ENCODE measurements at regions not wholly inside any gene's neighbourhood (a gene's known extent, or its start where the extent isn't known, plus 50 kb on each side); places are given as distances from the start of the nearest gene placed in this dataset.

DNA sequence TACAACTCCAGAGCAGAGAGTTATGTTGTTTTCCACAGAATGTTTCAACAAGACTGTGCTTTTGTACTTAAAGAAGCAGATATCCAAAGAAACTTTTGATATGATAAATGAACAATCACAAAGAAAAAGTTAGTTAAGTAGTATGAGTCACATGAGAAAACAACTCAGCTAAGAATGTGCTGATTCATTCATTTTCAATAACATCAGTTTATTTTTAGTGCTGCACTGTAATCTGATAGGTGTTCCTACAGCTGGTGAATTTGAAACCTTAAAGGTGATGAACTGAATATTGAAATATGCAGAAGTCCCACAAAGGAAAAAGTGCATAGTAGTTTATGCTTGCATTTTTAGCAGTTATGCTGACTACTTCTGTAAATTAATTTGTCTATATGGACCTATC, 180.3 kb upstream of the TENM3 start:
- peak; percentile 41 for DNase-seq

DNA sequence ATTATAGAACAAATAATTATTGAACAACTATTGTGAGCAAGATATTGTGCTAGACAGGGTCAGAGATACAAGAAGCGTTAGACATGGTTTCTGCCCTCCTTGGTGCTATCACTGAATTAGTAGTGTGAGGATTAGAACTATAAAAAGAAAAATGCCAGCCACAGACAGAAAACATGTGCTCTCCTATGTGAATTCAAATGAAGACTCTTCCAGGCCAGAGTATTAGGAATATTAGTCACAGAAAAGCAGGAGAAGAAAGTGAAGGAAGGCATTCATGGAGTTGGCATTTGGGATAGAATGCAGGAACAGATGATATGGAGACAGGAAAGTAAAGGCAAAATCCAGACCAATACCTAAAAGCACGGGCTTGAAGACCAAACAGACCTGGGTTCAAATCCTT, 179.6 kb upstream of the TENM3 start:
- DNase-seq: no peak

DNA sequence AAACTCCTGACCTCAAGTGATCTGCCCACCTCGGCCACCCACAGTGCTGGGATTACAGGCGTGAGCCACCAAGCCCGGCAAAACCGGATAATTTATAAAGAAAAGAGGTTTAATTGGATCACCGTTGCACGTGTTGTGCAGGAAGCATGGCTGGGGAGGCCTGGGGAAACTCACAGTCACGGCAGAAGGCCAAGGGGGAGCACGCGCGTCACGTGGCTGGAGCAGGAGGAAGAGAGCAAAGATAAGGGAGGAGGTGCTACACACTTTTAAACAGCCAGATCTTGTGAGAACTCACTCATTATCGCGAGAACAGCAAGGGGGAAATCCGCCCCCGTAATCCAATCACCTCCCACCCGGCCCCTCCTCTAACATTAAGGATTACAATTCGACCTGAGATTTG, 177.9 kb upstream of the TENM3 start:
- peak; percentile 47 for DNase-seq

DNA sequence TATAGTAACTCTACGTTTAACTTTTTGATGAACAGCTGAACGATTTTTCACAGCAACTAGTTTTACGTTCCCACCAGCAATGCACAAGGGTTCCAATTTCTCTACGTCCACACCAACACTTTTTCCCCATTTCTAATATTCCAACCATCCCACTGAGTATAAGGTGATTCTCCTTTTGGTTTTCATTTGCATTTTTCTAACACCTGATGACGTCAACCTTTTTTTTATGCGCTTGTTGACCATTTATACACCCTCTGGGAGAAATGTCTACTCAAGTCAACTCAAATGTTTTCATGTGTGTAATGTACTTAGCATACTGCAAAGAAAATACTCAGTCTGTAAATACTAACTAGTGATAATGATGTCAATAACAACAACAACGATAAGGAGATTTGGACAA, 177.2 kb upstream of the TENM3 start:
- DNase-seq: no peak

DNA sequence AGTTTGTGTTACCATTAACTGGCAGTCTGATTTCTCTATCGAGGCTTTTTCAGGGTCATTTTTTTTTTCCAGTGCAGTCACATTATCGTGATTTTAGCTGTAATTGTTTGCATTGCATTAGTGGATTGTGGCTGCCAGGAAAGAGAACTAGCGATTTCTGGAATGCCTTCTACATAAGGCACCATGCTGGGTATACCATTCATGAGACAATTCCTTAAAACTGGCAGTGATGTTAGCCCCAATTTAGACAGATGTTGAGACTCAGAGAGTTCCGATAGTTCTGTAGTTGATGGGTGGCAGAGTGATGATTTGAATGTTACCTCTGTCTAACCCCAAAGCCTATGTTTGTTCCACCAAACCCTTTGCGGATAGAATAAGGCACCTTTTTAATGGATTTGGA, 175.4 kb upstream of the TENM3 start:
- DNase-seq: no peak

DNA sequence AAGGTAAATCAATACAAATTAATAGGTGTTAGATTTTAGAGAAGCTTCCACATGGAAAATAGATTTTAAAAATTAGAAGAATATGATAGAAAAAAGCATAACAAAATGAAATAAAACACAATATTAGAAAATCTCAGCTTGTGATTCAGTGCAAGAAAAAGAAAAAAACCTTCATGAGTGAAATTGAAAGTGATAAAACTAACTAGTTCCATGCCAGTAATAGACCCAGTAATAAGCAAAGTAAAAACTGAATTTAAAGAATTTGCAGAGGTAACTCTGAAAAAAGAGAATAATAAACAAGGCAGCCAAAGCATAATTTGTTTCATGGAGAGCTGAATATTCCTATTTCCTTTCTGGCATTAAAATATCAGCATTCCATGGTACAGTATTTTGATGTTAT, 174.3 kb upstream of the TENM3 start:
- DNase-seq: no peak

DNA sequence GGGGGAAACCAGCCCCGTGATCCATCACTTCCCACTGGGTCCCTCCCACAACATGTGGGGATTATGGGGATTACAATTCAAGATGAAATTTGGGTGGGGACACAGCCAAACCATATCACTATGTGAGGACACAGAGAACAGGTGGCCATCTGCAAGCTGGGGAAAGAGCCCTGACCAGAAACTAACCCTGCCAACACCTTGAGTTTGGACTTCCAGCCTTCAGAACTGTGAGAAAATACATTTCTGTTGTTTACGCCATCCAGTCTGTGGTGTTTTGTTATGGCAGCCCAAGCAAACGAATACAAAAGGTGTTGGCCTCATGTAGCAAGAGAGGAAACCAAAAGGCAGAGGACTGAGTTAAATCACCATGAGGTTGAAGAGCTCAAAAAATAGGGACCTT, 169.9 kb upstream of the TENM3 start:
- no peak for DNase-seq

DNA sequence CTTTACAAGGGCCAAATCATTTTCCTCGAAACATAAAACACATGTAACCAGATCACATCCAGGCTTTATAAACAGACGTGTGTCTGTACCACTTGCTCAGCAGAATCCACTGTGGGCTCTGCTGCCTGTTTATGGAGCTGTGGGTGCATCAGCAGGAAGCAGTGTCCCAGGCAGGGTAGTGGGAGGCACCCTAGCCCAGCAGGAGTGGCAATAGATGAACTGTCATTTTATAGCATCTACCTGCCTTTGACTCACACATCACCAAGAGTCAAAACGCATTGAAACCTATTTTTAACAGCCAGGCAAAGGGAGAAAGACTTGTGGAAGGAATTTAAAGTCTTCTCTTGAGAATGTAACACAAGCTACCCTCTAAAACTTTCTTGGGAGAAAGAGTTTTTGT, 169.1 kb upstream of the TENM3 start:
- no peak for DNase-seq

DNA sequence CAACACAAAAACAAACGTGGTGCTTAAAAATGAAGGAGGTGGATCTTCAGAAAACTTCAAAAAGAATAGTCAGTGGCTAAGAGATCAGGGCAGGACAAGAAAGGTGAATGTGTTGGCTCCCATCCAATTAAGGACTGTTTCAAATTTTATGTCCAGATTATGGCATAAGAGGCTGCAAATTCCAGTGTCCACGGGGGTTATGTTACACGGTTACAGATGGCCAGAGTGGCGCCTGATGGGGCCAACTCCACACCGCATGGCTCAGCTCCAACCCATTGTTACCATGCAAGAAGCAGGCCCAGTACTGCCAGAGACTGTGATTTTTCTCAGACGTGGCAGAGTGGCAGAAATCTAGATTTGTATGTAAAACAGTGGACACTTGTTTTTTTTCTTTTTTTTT, 168.4 kb upstream of the TENM3 start:
- DNase-seq: no peak

DNA sequence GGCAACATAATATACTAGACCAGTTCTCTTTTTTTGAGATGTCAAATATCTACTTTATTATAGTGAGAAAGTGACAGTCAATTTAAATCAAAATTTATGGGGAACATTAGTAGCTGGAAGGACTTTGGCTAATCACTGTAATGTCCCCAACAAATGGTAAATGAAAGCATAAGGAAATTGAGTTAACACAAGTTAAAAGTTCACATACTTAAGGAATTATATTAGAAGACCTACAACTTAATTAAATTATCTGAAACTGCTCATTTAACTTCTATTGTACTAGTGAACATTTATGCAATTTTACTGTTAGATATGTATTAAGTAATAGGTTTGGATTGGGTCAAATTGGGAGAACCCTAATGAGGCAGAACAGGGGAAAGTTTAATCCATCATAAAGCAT, 160.3 kb upstream of the TENM3 start:
- DNase-seq: no peak

DNA sequence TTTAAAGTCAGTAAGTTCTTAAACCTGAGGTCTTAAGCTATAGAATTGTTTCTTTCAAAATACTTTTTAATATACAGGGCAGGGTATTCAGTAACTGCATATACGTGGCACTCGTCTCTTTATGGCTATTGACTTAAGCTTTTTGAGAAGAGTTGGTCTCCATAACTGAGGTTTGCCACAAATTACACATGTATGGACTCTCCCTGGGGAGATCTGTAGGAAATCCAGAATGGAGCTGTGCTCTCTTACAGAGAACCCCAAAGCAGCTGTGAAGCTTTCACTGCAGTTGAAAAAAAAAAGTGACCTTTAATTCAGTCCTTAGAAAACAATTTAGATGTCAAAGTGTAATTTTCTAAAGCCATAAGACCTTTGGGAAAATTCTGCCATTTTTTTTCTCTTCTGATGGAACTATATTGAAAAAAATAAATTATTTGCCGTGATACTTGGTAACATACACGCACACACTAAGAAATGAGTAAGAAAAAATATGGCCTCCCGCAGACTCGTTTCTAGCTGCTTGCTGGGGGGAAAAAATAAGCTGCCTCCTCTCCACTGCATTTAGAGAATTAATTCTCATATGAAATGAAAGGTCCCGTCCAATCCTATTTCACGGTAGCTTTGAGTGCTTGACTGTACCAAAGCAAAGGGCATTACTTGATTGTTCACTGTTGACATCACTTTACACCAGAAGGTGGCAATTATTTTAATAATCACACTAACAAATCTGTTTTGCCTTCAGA, 159.4 kb upstream of the TENM3 start:
- no peak for DNase-seq

DNA sequence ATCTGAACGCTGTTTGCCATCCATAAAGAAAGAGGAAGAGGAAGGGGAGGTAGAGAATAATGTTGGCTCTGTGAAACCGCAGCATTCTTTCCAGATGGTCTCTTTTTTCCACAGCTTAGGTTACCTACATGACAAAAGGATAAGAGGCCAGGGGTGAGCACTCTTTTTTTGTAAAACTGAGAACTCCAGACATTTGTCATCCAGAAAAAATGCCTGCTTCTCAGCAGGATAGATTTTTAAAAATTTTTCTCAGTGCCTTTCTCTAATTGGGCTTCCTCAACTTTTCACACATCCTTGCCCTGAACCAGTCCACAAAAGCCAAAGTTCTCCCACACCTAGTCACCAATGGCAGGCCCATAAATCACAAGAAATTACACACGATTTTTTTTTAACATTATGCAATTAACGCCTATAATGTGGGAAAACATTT, 158.1 kb upstream of the TENM3 start:
- DNase-seq: no peak

DNA sequence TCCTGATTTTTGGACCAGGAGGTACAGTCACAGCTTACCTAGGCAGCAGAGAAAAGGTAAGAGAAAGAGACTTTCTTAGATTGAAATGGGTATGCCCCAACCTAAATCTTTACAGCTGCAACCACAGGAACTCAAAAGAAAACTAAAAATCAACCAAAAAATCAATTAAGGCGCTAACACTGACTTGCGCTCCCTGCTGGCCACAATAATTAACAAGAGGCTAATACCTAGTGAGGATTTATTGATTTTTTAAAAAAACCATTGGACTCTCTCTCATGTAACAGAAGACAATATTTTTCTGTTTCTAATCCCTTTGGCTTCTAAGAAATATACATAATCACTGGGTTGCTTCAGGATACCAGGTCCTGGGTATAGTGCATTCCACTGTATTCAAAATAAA, 153.9 kb upstream of the TENM3 start:
- DNase-seq: peak; percentile 10

DNA sequence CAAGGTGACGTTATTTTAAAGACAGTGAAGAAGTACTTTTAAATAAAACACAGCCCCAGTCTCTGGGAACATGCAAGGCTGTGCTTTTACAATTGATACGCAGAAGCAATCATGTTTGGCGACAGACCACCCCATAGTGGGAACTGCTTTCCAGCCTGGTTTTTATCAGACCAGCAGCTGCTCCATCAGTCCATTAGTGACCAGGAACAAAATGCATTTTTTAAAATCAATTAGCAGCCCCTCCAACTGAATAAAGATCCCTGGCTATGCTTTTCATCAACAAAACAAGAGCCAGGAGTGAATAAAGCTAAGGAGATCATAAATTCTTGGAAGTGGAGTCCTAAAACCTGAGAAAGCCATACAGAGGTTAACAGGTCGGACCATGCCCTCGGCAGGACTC, 153.0 kb upstream of the TENM3 start:
- no peak for DNase-seq

DNA sequence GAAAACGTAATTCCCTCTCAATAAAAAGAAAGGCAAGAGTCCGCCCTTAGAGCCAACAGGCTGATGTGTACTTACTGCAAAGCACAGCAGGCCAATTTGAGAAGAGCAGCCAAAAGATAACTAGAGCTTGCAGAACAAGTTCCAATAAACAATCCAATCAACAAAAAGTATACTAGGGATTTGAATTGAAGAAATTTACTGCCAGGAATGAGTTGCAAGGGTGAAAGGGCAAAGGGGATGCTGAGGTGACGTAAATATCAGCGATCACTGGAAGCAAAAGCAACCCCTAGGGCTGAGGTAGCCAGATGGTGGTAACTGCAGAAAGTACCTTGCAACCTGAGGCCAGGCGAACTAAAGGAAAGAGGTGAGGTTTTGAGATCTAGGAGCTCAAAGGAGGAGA, 152.1 kb upstream of the TENM3 start:
- DNase-seq: no peak

DNA sequence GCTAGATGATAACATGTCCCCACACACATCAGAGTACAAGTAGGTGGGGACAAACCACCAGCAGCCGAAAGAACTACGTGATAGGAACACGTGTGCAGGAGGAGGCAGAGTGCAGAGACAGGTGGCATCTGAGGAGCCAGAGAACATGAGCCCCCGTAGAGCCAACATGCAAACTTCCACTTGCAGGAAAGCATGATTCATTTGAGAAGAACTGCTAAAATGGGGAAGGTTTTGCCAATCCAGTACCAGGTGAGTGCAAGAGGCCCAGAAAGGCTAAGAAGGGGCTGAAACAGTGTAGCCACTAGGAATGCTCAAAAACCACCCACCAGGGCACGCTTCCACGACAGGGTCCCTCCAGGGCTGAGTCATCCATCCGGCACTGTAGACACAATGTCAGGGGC, 149.8 kb upstream of the TENM3 start:
- DNase-seq: no peak

DNA sequence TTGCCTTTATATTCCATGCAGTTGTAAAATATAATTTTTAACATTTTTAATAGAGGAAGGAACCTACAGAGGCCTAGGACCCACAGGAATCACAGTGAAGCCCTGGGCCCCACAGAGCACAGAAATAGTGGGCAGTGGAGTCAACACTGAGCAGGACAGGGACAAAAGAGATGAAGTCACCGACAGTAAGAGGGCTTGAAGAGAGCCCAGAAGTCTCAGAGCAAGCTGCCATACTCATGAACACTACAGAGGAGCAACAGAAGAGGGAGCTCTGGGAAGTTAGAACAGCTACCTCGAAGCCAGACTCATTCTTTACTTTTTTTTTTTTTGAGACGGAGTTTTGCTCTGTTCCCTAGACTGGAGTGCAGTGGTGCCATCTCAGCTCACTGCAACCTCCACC, 149.3 kb upstream of the TENM3 start:
- DNase-seq: no peak

DNA sequence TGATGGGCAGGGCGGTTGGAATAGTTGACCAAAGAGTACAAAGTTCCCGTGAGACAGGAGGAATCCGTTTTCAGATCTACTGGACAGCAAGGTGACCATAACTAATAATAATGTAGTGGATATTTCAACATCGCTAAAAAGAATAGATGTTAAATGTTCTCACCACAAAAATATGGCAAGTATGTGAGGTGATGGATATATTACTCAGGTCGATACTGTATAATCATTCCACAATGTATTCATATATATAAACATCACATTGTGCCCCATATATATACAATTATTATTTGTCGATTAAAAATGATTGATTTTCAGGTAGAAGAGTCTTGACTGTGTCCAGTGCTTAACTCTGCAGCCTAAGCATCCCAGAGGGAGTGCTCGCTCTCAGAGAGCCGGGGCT, 141.6 kb upstream of the TENM3 start:
- no peak for DNase-seq

DNA sequence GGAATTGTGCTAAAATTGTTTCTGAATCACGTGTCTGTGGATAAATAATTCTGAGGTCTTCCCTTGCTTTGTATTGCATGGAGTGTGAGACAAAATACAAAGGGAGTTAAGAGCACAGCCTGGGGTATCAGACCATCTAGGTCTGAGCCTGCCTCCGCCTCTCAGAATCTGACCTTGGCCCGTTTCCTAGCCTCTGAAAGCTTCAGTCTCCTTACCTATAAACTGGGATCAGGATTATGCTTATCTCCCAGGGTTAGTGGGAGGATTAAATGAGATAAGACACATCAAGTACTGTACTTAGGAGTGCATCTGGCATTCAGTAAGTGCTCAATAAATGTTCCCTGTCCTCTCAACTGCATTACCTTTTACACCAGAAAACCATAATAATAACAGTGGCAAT, 140.6 kb upstream of the TENM3 start:
- no peak for DNase-seq

DNA sequence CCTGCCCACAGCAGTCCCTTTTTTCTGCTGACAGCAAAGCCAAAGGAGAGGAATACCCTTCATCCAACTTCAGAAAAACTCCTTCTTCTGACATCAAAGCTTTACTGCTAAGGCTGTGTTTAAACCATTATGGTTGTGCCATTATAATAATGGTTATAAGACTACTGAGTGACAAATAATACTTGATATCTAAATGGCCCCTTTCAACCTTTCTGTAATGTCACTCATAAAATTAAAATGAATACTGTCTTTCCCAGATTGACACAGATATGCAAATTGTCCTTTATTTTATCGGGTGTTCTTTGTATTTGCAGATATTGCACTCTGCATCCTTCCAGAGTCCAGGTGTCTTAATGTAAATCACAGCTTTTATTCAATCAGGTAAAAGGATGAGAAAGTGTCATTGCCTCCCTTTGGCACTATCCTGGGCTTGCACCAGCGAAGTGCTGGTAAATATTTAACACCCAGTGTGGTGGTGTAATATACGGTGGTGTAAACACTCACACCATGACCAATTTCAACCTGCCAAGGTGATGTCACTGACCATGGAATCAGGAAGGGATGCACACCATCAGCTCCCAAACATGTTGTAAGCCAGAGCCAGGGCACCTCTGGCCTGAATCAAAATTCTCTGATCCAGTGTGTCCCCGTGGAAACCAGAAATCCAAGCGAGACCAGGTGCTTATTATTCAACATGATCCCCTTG, 139.4 kb upstream of the TENM3 start:
- DNase-seq: no peak

DNA sequence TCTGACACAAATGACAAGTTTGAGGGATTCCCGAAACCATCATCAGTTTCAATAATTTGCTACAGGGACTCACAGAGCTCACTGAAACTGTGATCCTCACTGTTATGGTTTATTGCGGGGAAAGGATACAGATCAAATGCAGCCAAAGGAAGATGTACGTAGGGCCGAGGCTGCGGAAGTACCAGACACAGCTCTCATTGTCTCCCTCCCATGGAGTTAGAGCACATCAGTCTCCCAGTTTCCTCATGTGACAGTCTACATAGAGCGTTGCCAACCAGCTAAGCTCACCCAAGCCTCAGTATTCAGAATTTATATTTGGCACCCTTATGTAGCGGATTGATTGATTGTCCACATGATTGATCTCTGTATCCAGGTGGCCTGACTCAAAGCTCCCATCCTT, 137.8 kb upstream of the TENM3 start:
- no peak for DNase-seq

DNA sequence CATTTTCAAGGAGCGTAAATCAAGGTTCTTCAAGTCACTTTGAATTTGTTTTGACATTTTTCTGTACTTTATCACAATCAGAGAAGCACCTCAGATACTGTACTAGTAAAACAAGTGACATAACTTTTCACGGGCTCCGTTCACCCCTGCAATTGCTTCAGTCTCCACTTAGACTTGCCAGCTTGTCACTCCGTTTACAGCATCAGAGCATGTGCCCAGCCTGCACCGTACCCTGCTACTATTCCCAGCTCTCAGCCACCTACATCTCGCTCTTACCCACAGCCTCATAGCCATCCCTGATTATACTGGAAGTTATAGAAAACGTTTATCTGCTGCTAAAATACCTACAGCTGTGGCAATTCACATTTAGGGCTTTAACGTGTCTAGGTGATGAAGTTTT, 135.3 kb upstream of the TENM3 start:
- DNase-seq: no peak

DNA sequence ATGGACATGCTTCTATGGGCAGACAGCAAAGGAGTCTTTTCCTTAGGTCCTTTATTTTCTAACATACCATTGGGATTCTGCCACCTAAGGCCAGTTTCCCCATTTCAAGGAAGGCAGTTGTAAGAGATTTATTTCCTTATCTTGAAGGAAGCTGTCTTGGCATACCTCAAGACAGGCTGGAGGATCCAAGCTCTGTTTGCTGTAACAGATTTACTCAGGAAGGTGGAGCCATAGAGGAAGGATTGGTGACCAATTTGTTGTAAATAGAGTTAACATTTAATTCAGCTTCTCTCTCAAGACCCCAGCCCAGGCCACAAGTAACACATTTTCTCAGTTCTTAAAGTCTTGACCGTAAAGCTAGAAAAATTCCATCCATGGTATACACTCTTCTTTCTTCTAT, 131.6 kb upstream of the TENM3 start:
- no peak for DNase-seq

DNA sequence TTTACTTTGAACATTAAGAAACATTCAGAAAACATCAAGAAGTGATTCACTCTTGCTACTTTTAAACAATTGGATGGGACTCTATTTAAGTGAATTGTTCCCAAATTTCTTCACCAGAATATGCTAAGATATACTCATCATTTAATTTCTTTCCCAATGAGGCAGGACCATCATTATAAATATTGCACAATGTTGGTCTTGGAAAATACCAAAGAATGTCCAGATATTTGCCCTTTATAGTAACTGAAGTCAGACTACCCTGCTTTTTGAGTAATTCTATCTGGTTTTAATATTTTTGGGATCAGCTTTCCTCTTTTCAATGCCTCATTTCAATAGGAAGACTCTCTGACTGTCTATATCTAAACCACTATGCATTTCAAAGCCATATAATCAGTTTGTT, 129.4 kb upstream of the TENM3 start:
- DNase-seq: no peak

DNA sequence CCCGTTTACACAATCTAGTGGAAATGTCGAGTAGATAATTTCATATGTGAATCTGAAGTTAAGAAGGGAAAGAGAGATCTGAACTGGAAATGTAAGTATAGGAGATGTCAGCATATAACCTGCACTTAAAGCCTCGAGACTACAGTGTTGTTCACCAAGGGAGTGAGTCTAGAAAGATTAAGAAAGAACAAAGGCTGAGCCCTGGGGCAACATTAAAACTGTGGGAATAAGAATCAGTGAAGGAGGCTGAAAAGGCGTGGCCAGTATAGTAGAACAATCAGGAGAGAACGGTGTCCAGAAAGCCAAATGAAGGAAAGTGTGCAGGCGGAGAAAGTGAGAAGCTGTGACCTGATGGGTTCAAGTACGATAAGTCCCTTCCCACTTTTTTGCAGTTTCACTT, 118.8 kb upstream of the TENM3 start:
- DNase-seq: no peak
